DOHH2 (cell line): ENCODE measurements at regions not wholly inside any gene's neighbourhood (a gene's known extent, or its start where the extent isn't known, plus 50 kb on each side); places are given as distances from the start of the nearest gene placed in this dataset.

Experiments used
- CTCF ChIP-seq: fragments of 200-600 bp; sonication (generic); IDR thresholded peaks from one replicate; pipeline ENCODE4 v1.5.1; 2014; ENCODE audit warnings: antibody characterized with exemption, mild to moderate bottlenecking, low read depth, low read length; ENCODE audit not compliant: poor library complexity, severe bottlenecking
- EZH2phosphoT487 ChIP-seq: fragments of 200-600 bp; sonication (generic); IDR thresholded peaks from 2 replicates; pipeline ENCODE4 v1.6.1; 2017; ENCODE audit warnings: borderline replicate concordance, mild to moderate bottlenecking, antibody characterized with exemption, low read length, moderate library complexity, mixed read lengths

GRCh38 chr6:113631666-113632065 lies 225.5 kb upstream of the MARCKS start:
- TF ChIP-seq CTCF, result no peak
- TF ChIP-seq EZH2phosphoT487, result no peak
